GM18858 (cell line): ENCODE measurements at regions not wholly inside any gene's neighbourhood (a gene's known extent, or its start where the extent isn't known, plus 50 kb on each side); places are given as distances from the start of the nearest gene placed in this dataset.

Source experiments
- ATAC-seq: cut with Tn5 transposase; IDR thresholded peaks from one replicate; pipeline ENCODE4 v1.9.1; 2021; ENCODE audit not compliant: unreplicated experiment

- no peak for ATAC-seq
Measured at GRCh38 chr4:71270901-71271300, 67.9 kb upstream of the SLC4A4 start.

- ATAC-seq = no peak
Measured at GRCh38 chr4:71272976-71273375, 65.8 kb upstream of the SLC4A4 start.

- ATAC-seq = no peak
Measured at GRCh38 chr4:71275004-71275403, 63.8 kb upstream of the SLC4A4 start.

DNA sequence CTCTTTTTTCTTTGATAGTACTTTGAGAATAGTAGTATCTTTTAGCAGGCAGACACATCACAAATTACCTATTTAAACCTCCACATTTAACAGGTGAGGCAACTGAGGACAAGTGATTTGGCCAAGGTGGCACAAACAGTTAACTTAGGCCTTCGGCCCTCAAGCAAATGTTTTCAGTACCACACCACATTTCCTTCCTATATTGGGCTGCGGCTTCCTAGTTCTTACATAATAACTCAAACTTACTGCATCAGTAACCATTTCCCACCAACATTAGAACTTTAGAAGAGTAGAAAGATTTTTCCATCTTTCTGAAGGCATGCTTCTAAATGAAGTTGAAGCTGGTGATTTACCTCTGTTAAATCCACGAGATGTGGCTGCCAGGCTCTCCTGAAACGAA lies 63.2 kb upstream of the SLC4A4 start:
- no peak for ATAC-seq

DNA sequence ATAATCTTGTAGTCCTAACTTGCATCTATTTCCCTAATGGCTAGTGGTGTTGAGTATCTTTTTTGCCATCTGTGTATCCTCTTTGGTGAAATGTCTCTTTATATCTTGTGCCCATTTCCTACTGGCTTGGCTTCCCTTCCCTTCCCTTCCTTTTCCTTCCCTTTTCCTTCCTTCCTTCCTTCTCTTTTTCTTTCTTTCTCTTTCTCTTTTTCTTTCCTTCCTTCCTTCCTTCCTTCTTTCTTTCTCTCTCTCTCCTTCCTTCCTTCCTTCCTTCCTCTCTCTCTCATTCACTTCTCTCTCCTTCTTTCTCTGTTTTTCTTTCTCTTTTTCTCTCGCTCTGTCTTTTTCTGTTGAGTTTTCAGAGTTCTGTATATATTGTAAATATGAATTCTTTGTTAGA lies 61.5 kb upstream of the SLC4A4 start:
- ATAC-seq = no peak

- no peak for ATAC-seq
Measured at GRCh38 chr4:71283642-71284257, 55.1 kb upstream of the SLC4A4 start.

GRCh38 chr4:71287305-71287704 lies 51.5 kb upstream of the SLC4A4 start:
- no peak for ATAC-seq

- no peak for ATAC-seq
Measured at GRCh38 chr4:71288875-71289274, 49.9 kb upstream of the SLC4A4 start.
